ENCODE measurements at regions not wholly inside any gene's neighbourhood (a gene's known extent, or its start where the extent isn't known, plus 50 kb on each side); places are given as distances from the start of the nearest gene placed in this dataset.

GRCh38 chr5:15374886-15375285 is 125.1 kb upstream of the FBXL7 start:
- no peak overlapping the region for H3K4me3 ChIP-seq (ENCODE audit: low read depth, low read length)
- no peak for DNase-seq
- no peaks in the 10 kb centered on the region for H3K27me3 ChIP-seq
- H3K4me1 ChIP-seq = no peaks in the 10 kb centered on the region
- no peak for TF ChIP-seq CTCF (IDR thresholded peaks at IDR 0.05; ENCODE audit: low read depth, low read length)
- H3K9me3 ChIP-seq = no peaks in the 10 kb centered on the region
- H3K36me3 ChIP-seq = no peaks in the 10 kb centered on the region

DNA sequence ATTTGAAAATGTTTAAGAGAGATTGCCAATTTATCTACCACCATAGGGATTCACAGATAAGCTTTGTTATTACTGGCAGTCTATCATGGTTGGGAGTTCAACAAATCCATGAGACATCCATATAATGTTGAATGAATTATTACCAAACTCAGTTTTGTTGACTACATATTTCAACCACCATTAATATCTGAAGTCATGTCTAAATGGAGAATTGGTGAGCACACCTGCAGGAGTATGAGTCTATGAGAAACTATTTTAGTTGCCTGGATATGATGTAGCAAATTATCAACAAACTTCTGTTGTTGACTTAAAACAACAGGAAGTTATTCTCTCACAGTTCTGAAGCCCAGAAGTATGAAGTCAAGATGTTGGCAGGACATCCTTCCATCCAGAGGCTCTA is 126.8 kb upstream of the FBXL7 start:
- Histone ChIP-seq H3K4me3 (ENCODE audit: low read depth, low read length) (no peak overlapping the region), H3K36me3 (no peaks in the 10 kb centered on the region), H3K9me3 (no peaks in the 10 kb centered on the region), H3K27me3 (no peaks in the 10 kb centered on the region), H3K4me1 (no peaks in the 10 kb centered on the region)
- TF ChIP-seq CTCF (IDR thresholded peaks at IDR 0.05; ENCODE audit: low read depth, low read length) = no peak
- DNase-seq = no peak

- Histone ChIP-seq H3K4me1 (no peaks in the 10 kb centered on the region), H3K27me3 (no peaks in the 10 kb centered on the region), H3K4me3 (ENCODE audit: low read depth, low read length) (no peak overlapping the region), H3K36me3 (no peaks in the 10 kb centered on the region), H3K9me3 (no peaks in the 10 kb centered on the region)
- DNase-seq = no peak
- TF ChIP-seq CTCF (IDR thresholded peaks at IDR 0.05; ENCODE audit: low read depth, low read length) = no peak
These were observed 128.8 kb upstream of the FBXL7 start for GRCh38 chr5:15371184-15371583.

DNA sequence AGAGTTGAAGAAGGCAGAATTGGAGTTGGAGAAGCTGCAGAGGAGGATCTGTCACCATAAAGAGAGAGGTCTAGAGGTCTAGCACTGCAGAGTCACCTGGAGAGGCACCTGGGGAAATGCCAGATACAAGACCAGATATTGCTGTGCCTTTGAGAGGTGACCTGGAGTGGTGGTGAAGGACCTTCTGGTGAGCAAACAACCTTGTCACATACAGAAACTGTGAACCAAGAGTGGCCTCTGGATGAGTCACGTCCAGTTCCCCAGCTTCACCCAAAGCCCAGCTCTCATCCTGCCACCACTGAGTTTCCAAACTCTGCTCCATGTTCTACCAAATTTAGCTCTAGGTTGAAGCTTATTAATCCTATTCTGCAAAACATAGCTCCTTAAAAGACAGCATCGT is 131.1 kb upstream of the FBXL7 start:
- no peak for DNase-seq
- TF ChIP-seq CTCF (IDR thresholded peaks at IDR 0.05; ENCODE audit: low read depth, low read length) = no peak
- Histone ChIP-seq H3K4me3 (ENCODE audit: low read depth, low read length) (no peak overlapping the region), H3K4me1 (no peaks in the 10 kb centered on the region), H3K9me3 (no peaks in the 10 kb centered on the region), H3K27me3 (peaks cover 6% of the 10 kb centered on the region; the same call in 1 of the 2 replicates), H3K36me3 (no peaks in the 10 kb centered on the region)

DNA sequence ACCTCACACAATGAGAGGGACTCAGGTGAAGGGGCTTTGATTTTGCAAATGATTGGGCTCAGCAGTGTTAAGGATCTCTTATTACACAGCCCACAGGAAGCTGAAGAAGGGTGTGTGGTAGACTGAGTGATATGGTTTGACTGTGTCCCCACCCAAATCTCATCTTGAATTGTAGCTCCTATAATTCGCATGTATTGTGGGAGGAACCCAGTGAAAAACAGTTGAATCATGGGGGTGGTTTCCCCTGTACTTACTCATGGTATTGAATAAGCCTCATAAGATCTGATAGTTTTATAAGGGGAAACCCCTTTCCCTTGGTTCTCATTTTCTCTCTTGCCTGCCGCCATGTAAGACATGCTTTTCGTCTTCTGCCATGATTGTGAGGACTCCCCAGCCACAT is 132.5 kb upstream of the FBXL7 start:
- Histone ChIP-seq H3K9me3 (no peaks in the 10 kb centered on the region), H3K27me3 (peaks cover 6% of the 10 kb centered on the region; the same call in 1 of the 2 replicates), H3K4me1 (no peaks in the 10 kb centered on the region), H3K4me3 (ENCODE audit: low read depth, low read length) (no peak overlapping the region), H3K36me3 (no peaks in the 10 kb centered on the region)
- no peak for TF ChIP-seq CTCF (IDR thresholded peaks at IDR 0.05; ENCODE audit: low read depth, low read length)
- DNase-seq = no peak

- no peak for TF ChIP-seq CTCF (IDR thresholded peaks at IDR 0.05; ENCODE audit: low read depth, low read length)
These were observed 133.1 kb upstream of the FBXL7 start for GRCh38 chr5:15366676-15367391.

More at GRCh38 chr5:15366676-15367391, 133.1 kb upstream of the FBXL7 start:
- Histone ChIP-seq H3K9me3 (no peaks in the 10 kb centered on the region), H3K27me3 (peaks cover 6% of the 10 kb centered on the region; the same call in 1 of the 2 replicates), H3K36me3 (no peaks in the 10 kb centered on the region), H3K4me1 (no peaks in the 10 kb centered on the region), H3K4me3 (ENCODE audit: low read depth, low read length) (no peak overlapping the region)
- no peak for DNase-seq

All from BE2C (cell line).